ENCODE measurements at regions not wholly inside any gene's neighbourhood (a gene's known extent, or its start where the extent isn't known, plus 50 kb on each side); places are given as distances from the start of the nearest gene placed in this dataset.

GRCh38 chr10:84084342-84084741 lies 55.0 kb upstream of the GHITM start:
- TF ChIP-seq CTCF (IDR thresholded peaks at IDR 0.05) = no peak
- no peak for TF ChIP-seq POLR2AphosphoS5 (IDR thresholded peaks at IDR 0.05)
- no peak for TF ChIP-seq POLR2A (IDR thresholded peaks at IDR 0.05)

All from prostate gland (tissue), 2 donors.